Keratinocyte (primary cell): ENCODE measurements at regions not wholly inside any gene's neighbourhood (a gene's known extent, or its start where the extent isn't known, plus 50 kb on each side); places are given as distances from the start of the nearest gene placed in this dataset.

Experiments
- DNase-seq: peaks from one replicate; pipeline ENCODE4 v3.0.0-alpha.2; 2011; ENCODE audit warnings: low read depth, missing footprints, low spot score
- FAIRE-seq: peaks from 2 replicates; lab custom pipeline; 2011; peaks lifted over from hg19 to GRCh38; lab: Jason Lieb, UNC
- H2AFZ ChIP-seq: 2 replicates; pipeline ENCODE4 v1.6.0; 2012; ENCODE audit warnings: low read length, control low read depth, inconsistent platforms; ENCODE audit not compliant: control insufficient read depth
- H3K27ac ChIP-seq: 2 replicates; pipeline ENCODE4 v1.5.1; 2011; ENCODE audit warnings: low read length; ENCODE audit not compliant: control insufficient read depth, insufficient read depth
- H3K27me3 ChIP-seq: 3 replicates; pipeline ENCODE4 v1.6.0; 2011; ENCODE audit warnings: low read length; ENCODE audit not compliant: control insufficient read depth, insufficient read depth; ENCODE audit errors: extremely low read depth
- H3K36me3 ChIP-seq, 2 experiments: 2 replicates in 1 of 2; 3 replicates in 1 of 2; pipeline ENCODE4 v1.5.1; 2011; ENCODE audit warnings: low read length in 2 of 2, mild to moderate bottlenecking in 1 of 2; ENCODE audit not compliant: control insufficient read depth in 2 of 2, insufficient read depth in 2 of 2; ENCODE audit errors: extremely low read depth in 1 of 2
- H3K4me1 ChIP-seq: 3 replicates; pipeline ENCODE4 v1.5.1; 2011; ENCODE audit warnings: low read length; ENCODE audit not compliant: control insufficient read depth, insufficient read depth; ENCODE audit errors: extremely low read depth
- H3K4me2 ChIP-seq: 3 replicates; pipeline ENCODE4 v1.6.0; 2011; ENCODE audit warnings: low read depth, low read length; ENCODE audit not compliant: control insufficient read depth, insufficient read depth; ENCODE audit errors: extremely low read depth
- H3K4me3 ChIP-seq, 3 experiments: fragments of 200-600 bp in 1 of 3; sonication (generic) in 1 of 3; 2 replicates in 2 of 3; 3 replicates in 1 of 3; pipeline ENCODE4 v1.5.1; 2011 to 2016; ENCODE audit warnings: low read length in 3 of 3, mild to moderate bottlenecking in 3 of 3, control low read depth in 2 of 3, inconsistent platforms in 1 of 3, low read depth in 1 of 3, mixed read lengths in 1 of 3, mixed run types in 1 of 3, moderate library complexity in 1 of 3; ENCODE audit not compliant: control insufficient read depth in 2 of 3, insufficient read depth in 2 of 3; ENCODE audit errors: extremely low read depth in 1 of 3
- H3K79me2 ChIP-seq: 2 replicates; pipeline ENCODE4 v1.6.0; 2012; ENCODE audit warnings: low read length; ENCODE audit not compliant: control insufficient read depth, insufficient read depth
- H3K9ac ChIP-seq: 3 replicates; pipeline ENCODE4 v1.6.0; 2011; ENCODE audit warnings: low read length; ENCODE audit not compliant: control insufficient read depth, insufficient read depth; ENCODE audit errors: extremely low read depth
- H3K9me1 ChIP-seq: 3 replicates; pipeline ENCODE4 v1.6.0; 2011; ENCODE audit warnings: low read length; ENCODE audit not compliant: control insufficient read depth, insufficient read depth; ENCODE audit errors: extremely low read depth
- H3K9me3 ChIP-seq: 2 replicates; pipeline ENCODE4 v1.5.1; 2012; ENCODE audit warnings: low read depth, low read length; ENCODE audit not compliant: control insufficient read depth
- H4K20me1 ChIP-seq: 3 replicates; pipeline ENCODE4 v1.6.0; 2011; ENCODE audit warnings: low read length; ENCODE audit not compliant: control insufficient read depth, insufficient read depth; ENCODE audit errors: extremely low read depth
- EZH2 ChIP-seq: IDR thresholded peaks from one replicate; pipeline ENCODE4 v1.6.1; 2012; ENCODE audit warnings: inconsistent platforms, mild to moderate bottlenecking, low read length, moderate library complexity
- dilution Hi-C: fragments of 300-500 bp; cut with MboI; formaldehyde crosslinking; loops from one replicate; pipeline ENCODE4 v1.7.0; 2020; ENCODE audit warnings: low sequenced_read_pairs; ENCODE audit not compliant: extremely low pct_ligation_motif_present
- TF ChIP-seq, protein P1 (sequence below), 3 experiments: IDR thresholded peaks in 1 of 3; conservative IDR thresholded peaks in 1 of 3; optimal IDR thresholded peaks in 1 of 3; 2 replicates in 2 of 3; 3 replicates in 1 of 3; pipeline versions ENCODE3 to v1.5.1; 2011; ENCODE audit warnings: low read length in 3 of 3, mild to moderate bottlenecking in 3 of 3, moderate library complexity in 2 of 3, control low read depth in 1 of 3, inconsistent platforms in 1 of 3; ENCODE audit not compliant: insufficient read depth in 2 of 3; ENCODE audit errors: extremely low read depth in 1 of 3

DNA sequence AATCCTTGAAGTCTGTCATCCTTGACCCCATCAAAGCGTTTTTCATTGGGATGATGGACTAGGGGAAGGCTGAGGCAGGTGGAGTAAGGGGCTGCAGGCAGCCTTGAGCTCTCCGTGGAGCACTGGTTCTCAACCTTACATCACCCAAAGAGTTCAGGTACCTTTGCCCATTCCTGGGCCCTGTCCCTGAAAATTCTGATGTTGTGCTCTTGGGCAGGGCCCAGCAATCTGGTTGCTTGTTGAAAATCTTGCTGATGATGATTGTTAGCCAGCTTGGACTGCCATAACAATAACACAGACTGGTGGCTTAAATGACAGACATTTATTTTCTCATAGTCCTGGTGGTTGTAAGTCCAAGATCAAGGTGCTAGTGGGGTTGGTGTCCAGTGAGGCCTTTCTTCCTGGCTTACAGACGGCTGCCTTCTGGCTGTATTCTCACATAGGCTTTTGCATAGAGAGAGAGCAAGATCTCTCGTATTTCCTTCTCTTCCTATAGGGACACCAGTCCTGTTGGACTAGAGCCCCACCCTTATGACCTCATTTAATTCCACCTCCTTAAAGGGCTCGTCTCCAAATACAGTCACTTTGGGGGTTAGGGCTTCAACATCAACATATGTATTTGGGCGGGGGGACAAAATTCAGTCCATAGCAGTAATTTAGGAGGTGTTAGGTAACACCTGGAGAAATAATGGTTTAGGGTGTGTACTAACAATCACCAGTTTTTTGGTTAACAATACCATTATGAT is 104.9 kb downstream of the PLEKHG1 start:
- Histone ChIP-seq H3K27ac (no peak overlapping the region), H3K9ac (no peak overlapping the region), H3K27me3 (no peaks in the 10 kb centered on the region), H3K9me1 (no peaks in the 10 kb centered on the region), H3K36me3 (no peaks in the 10 kb centered on the region), H3K4me3 (no peak overlapping the region), H3K4me1 (no peaks in the 10 kb centered on the region), H3K4me2 (no peak overlapping the region), H3K79me2 (no peaks in the 10 kb centered on the region), H2AFZ (no peak overlapping the region), H4K20me1 (no peaks in the 10 kb centered on the region), H3K9me3 (no peaks in the 10 kb centered on the region)
- DNase-seq (no peak), FAIRE-seq (no peak)
- TF ChIP-seq, protein P1, sequence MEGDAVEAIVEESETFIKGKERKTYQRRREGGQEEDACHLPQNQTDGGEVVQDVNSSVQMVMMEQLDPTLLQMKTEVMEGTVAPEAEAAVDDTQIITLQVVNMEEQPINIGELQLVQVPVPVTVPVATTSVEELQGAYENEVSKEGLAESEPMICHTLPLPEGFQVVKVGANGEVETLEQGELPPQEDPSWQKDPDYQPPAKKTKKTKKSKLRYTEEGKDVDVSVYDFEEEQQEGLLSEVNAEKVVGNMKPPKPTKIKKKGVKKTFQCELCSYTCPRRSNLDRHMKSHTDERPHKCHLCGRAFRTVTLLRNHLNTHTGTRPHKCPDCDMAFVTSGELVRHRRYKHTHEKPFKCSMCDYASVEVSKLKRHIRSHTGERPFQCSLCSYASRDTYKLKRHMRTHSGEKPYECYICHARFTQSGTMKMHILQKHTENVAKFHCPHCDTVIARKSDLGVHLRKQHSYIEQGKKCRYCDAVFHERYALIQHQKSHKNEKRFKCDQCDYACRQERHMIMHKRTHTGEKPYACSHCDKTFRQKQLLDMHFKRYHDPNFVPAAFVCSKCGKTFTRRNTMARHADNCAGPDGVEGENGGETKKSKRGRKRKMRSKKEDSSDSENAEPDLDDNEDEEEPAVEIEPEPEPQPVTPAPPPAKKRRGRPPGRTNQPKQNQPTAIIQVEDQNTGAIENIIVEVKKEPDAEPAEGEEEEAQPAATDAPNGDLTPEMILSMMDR (optimal IDR thresholded peaks at IDR 0.05 in 1 of 3, IDR thresholded peaks at IDR 0.05 in 1 of 3, conservative IDR thresholded peaks at IDR 0.05 in 1 of 3; ENCODE audit: extremely low read depth in 1 of 3, insufficient read depth in 2 of 3, low read length in 3 of 3) = no peak
- TF ChIP-seq EZH2 = no peak
- dilution Hi-C loops = no loop called here

DNA sequence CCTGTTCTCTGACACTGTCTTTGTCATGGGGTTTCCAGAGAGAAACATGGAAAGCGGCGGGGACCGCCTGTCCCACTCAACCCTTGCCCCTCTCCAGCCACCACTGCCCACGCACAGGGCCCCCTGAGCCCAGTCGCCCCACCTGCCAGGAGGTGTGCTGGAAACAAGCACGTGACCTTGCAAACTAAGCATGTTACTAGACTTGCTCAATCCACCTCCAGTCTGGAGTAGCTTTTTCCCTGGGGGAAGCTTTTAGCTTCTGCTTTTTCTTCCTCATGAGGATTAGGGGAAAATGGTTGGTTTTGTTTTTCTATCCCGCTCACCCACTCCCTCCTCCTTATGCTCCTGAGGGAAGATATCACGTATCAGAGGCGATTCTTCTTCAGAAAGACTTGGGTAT is 105.7 kb downstream of the PLEKHG1 start:
- H2AFZ ChIP-seq = no peak overlapping the region
- no peaks in the 10 kb centered on the region for H3K9me1 ChIP-seq
- H3K4me1 ChIP-seq = no peaks in the 10 kb centered on the region
- no peaks in the 10 kb centered on the region for H3K79me2 ChIP-seq
- no peak overlapping the region for H3K27ac ChIP-seq
- DNase-seq (no peak), FAIRE-seq (no peak)
- no peak overlapping the region for H3K9ac ChIP-seq
- H3K4me3 ChIP-seq = no peak overlapping the region
- no peaks in the 10 kb centered on the region for H3K9me3 ChIP-seq
- no peaks in the 10 kb centered on the region for H4K20me1 ChIP-seq
- no peak overlapping the region for H3K4me2 ChIP-seq
- TF ChIP-seq, protein P1 (optimal IDR thresholded peaks at IDR 0.05 in 1 of 3, IDR thresholded peaks at IDR 0.05 in 1 of 3, conservative IDR thresholded peaks at IDR 0.05 in 1 of 3; ENCODE audit: extremely low read depth in 1 of 3, insufficient read depth in 2 of 3, low read length in 3 of 3) = no peak
- TF ChIP-seq EZH2 = no peak
- dilution Hi-C loops = no loop called here
- no peaks in the 10 kb centered on the region for H3K27me3 ChIP-seq
- no peaks in the 10 kb centered on the region for H3K36me3 ChIP-seq
